Endothelial cell of umbilical vein (primary cell): ENCODE measurements at regions not wholly inside any gene's neighbourhood (a gene's known extent, or its start where the extent isn't known, plus 50 kb on each side); places are given as distances from the start of the nearest gene placed in this dataset.

Experiments used
- BruUV-seq: library from RNA; stranded (reverse); fragments of 400-500 nt; replicated peaks from 2 replicates; lab custom pipeline; 2021; lab: Mats Ljungman, UMichigan
- CTCF ChIA-PET: fragments of 300-600, 350-600 bp; sonication (Branson Sonifier 250); formaldehyde crosslinking; loops from one replicate; lab custom pipeline; 2021; ENCODE audit warnings: antibody characterized with exemption, inconsistent platforms; lab: Charles Lee
- POLR2A ChIA-PET: fragments of 300-600, 350-600 bp; sonication (Branson Sonifier 250); formaldehyde crosslinking; loops from one replicate; lab custom pipeline; 2021; ENCODE audit warnings: antibody characterized with exemption, inconsistent platforms; lab: Charles Lee
- DNase-seq: peaks from one replicate; pipeline ENCODE4 v3.0.0-alpha.2; 2011; ENCODE audit warnings: low read depth, low spot score
- FAIRE-seq: peaks from 2 replicates; lab custom pipeline; 2011; peaks lifted over from hg19 to GRCh38; lab: Jason Lieb, UNC
- H2AFZ ChIP-seq: 2 replicates; pipeline ENCODE4 v1.6.0; 2012; ENCODE audit warnings: low read depth, low read length, control low read depth, inconsistent platforms
- H3K27ac ChIP-seq: 2 replicates; pipeline ENCODE4 v1.5.1; 2011; ENCODE audit warnings: low read depth, mild to moderate bottlenecking, control low read depth, low read length, moderate library complexity; ENCODE audit not compliant: insufficient read depth
- H3K27me3 ChIP-seq, 2 experiments: 2 replicates each; pipeline versions ENCODE4 v1.6.0 to v1.6.1; 2011; ENCODE audit warnings: low read length in 2 of 2, mixed read lengths in 1 of 2; ENCODE audit not compliant: control insufficient read depth in 2 of 2, insufficient read depth in 2 of 2
- H3K36me3 ChIP-seq, 2 experiments: 2 replicates in 1 of 2; 3 replicates in 1 of 2; pipeline ENCODE4 v1.5.1; 2011; ENCODE audit warnings: low read length in 2 of 2, mild to moderate bottlenecking in 1 of 2, moderate library complexity in 1 of 2; ENCODE audit not compliant: control insufficient read depth in 2 of 2, insufficient read depth in 2 of 2; ENCODE audit errors: extremely low read depth in 1 of 2
- H3K4me1 ChIP-seq: 3 replicates; pipeline ENCODE4 v1.5.1; 2011; ENCODE audit warnings: mild to moderate bottlenecking, low read length; ENCODE audit not compliant: control insufficient read depth, insufficient read depth; ENCODE audit errors: extremely low read depth
- H3K4me2 ChIP-seq: 2 replicates; pipeline ENCODE4 v1.6.1; 2011; ENCODE audit warnings: low read length, control low read depth, mixed read lengths; ENCODE audit not compliant: insufficient read depth
- H3K4me3 ChIP-seq, 3 experiments: fragments of 200-600 bp in 1 of 3; sonication (generic), shearing (Covaris generic) in 1 of 3; replicated peaks in 1 of 3; 2 replicates each; pipeline ENCODE4 v1.5.1; 2011 to 2016; ENCODE audit warnings: control low read depth in 3 of 3, low read length in 3 of 3, mild to moderate bottlenecking in 2 of 3, inconsistent platforms in 1 of 3, low read depth in 1 of 3, moderate library complexity in 1 of 3; ENCODE audit not compliant: insufficient read depth in 1 of 3
- H3K79me2 ChIP-seq: 2 replicates; pipeline ENCODE4 v1.6.0; 2012; ENCODE audit warnings: low read length, inconsistent platforms; ENCODE audit not compliant: control insufficient read depth, insufficient read depth
- H3K9ac ChIP-seq: replicated peaks from 2 replicates; pipeline ENCODE3; 2011; ENCODE audit warnings: low read length, control low read depth; ENCODE audit not compliant: insufficient read depth; ENCODE audit errors: extremely low read depth
- H3K9me1 ChIP-seq: replicated peaks from 3 replicates; pipeline ENCODE4 v1.6.0; 2011; ENCODE audit warnings: mild to moderate bottlenecking, low read length; ENCODE audit not compliant: control insufficient read depth, insufficient read depth; ENCODE audit errors: extremely low read depth
- H3K9me3 ChIP-seq: replicated peaks from 2 replicates; pipeline ENCODE4 v1.5.1; 2012; ENCODE audit warnings: low read length, inconsistent platforms; ENCODE audit not compliant: control insufficient read depth, insufficient read depth
- H4K20me1 ChIP-seq: replicated peaks from 2 replicates; pipeline ENCODE3; 2011; ENCODE audit warnings: mild to moderate bottlenecking, low read length; ENCODE audit not compliant: control insufficient read depth, insufficient read depth; ENCODE audit errors: extremely low read depth
- EZH2 ChIP-seq: IDR thresholded peaks from 2 replicates; pipeline ENCODE4 v1.6.1; 2012; ENCODE audit warnings: borderline replicate concordance, low read depth, mild to moderate bottlenecking, moderate library complexity, low read length, inconsistent platforms; ENCODE audit not compliant: severe bottlenecking
- FOS ChIP-seq: IDR thresholded peaks from 2 replicates; pipeline ENCODE4 v1.6.1; 2011; ENCODE audit warnings: mild to moderate bottlenecking, low read length, moderate library complexity, borderline replicate concordance; ENCODE audit not compliant: insufficient read depth
- GATA2 ChIP-seq: IDR thresholded peaks from 2 replicates; pipeline ENCODE4 v1.7.0; 2011; ENCODE audit warnings: low read depth, mild to moderate bottlenecking, moderate library complexity, mixed read lengths, low read length; ENCODE audit not compliant: insufficient read length, insufficient read depth
- JUN ChIP-seq: IDR thresholded peaks from 2 replicates; pipeline ENCODE4 v1.6.1; 2011; ENCODE audit warnings: borderline replicate concordance, low read depth; ENCODE audit not compliant: insufficient read length, insufficient read depth
- MYC ChIP-seq: IDR thresholded peaks from one replicate; pipeline ENCODE4 v1.6.1; 2011; ENCODE audit warnings: mild to moderate bottlenecking, low read depth, low read length
- POLR2A ChIP-seq: IDR thresholded peaks from 2 replicates; pipeline ENCODE4 v1.6.1; 2012; ENCODE audit warnings: low read depth, mild to moderate bottlenecking, control low read depth, low read length
- POLR2AphosphoS5 ChIP-seq: IDR thresholded peaks from 2 replicates; pipeline ENCODE4 v1.6.1; 2012; ENCODE audit warnings: low read depth, mild to moderate bottlenecking, control low read depth, low read length, moderate library complexity; ENCODE audit not compliant: insufficient read depth
- dilution Hi-C: fragments of 300-500 bp; cut with MboI; formaldehyde crosslinking; loops from one replicate; pipeline ENCODE4 v1.15.0; 2019; ENCODE audit warnings: low sequenced_read_pairs; ENCODE audit not compliant: extremely low pct_ligation_motif_present
- intact Hi-C: fragments of 100-400 bp; cut with micrococcal nuclease; formaldehyde crosslinking; loops from one replicate; pipeline ENCODE4 v1.10.0; 2022
- TF ChIP-seq, protein P1 (sequence below): IDR thresholded peaks from 2 replicates; pipeline ENCODE4 v1.6.1; 2011; ENCODE audit not compliant: insufficient read depth, insufficient read length
- TF ChIP-seq, protein P2 (sequence below), 2 donors: IDR thresholded peaks; 1 replicate in 1 of 2; 2 replicates in 1 of 2; pipeline ENCODE4 v1.5.1; 2011; ENCODE audit warnings: low read length in 2 of 2, mild to moderate bottlenecking in 2 of 2, moderate library complexity in 2 of 2, control low read depth in 1 of 2, inconsistent platforms in 1 of 2, low read depth in 1 of 2; ENCODE audit not compliant: insufficient read depth in 1 of 2; ENCODE audit errors: extremely low read depth in 1 of 2

DNA sequence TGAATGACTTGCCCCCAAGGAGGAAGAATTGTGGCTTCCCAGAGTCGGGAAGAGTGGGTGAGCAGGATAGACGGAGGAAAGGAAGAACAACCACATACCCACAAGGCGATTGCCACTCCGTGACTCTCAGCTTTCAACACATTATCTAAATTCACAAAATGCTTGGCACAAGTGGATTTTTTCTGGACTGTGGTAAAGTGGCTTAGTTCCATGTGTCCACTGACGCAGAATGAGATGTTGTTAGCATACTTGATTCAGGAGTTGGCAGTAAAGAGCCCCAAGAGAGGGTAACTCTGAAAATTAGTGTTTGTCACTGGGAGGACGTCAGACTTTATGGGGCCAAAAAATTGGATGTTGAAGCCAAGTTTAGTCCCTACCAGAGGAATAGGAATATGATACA, 198.8 kb upstream of the CTNNB1 start:
- no TSS peak for BruUV-seq

More for the DNA sequence above, 198.8 kb upstream of the CTNNB1 start:
- H3K27ac ChIP-seq: no peak overlapping the region
- H3K9ac ChIP-seq: no peak overlapping the region
- H3K4me1 ChIP-seq: no peaks in the 10 kb centered on the region
- H3K27me3 ChIP-seq: peaks cover 0 to 2% of the 10 kb centered on the region in 2 experiments
- TF ChIP-seq, protein P1, sequence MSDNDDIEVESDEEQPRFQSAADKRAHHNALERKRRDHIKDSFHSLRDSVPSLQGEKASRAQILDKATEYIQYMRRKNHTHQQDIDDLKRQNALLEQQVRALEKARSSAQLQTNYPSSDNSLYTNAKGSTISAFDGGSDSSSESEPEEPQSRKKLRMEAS: no peak
- no peak for TF ChIP-seq GATA2
- no peak for TF ChIP-seq JUN
- no peak for TF ChIP-seq POLR2A
- no peak for TF ChIP-seq FOS
- TF ChIP-seq MYC: no peak
- TF ChIP-seq, protein P2, sequence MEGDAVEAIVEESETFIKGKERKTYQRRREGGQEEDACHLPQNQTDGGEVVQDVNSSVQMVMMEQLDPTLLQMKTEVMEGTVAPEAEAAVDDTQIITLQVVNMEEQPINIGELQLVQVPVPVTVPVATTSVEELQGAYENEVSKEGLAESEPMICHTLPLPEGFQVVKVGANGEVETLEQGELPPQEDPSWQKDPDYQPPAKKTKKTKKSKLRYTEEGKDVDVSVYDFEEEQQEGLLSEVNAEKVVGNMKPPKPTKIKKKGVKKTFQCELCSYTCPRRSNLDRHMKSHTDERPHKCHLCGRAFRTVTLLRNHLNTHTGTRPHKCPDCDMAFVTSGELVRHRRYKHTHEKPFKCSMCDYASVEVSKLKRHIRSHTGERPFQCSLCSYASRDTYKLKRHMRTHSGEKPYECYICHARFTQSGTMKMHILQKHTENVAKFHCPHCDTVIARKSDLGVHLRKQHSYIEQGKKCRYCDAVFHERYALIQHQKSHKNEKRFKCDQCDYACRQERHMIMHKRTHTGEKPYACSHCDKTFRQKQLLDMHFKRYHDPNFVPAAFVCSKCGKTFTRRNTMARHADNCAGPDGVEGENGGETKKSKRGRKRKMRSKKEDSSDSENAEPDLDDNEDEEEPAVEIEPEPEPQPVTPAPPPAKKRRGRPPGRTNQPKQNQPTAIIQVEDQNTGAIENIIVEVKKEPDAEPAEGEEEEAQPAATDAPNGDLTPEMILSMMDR (IDR thresholded peaks at IDR 0.05; ENCODE audit: extremely low read depth in 1 of 2, insufficient read depth in 1 of 2, low read depth in 1 of 2, low read length in 2 of 2): no peak
- TF ChIP-seq EZH2: no peak
- TF ChIP-seq POLR2AphosphoS5: no peak
- H3K36me3 ChIP-seq: no peaks in the 10 kb centered on the region
- H3K4me3 ChIP-seq: no peak overlapping the region
- H3K4me2 ChIP-seq: no peak overlapping the region
- no peaks in the 10 kb centered on the region for H4K20me1 ChIP-seq
- no peaks in the 10 kb centered on the region for H3K9me1 ChIP-seq
- H2AFZ ChIP-seq: no peak overlapping the region
- POLR2A ChIA-PET: no interaction called here
- H3K9me3 ChIP-seq: no peaks in the 10 kb centered on the region
- no peaks in the 10 kb centered on the region for H3K79me2 ChIP-seq
- DNase-seq (no peak), FAIRE-seq (no peak)
- CTCF ChIA-PET: no interaction called here
- dilution Hi-C loops (no loop called here), intact Hi-C loops (loop anchor here (2.0 kb wide), 1 partner anchor 62 kb away; no protein-coding TSS in a partner anchor)
